GM18868 (cell line): ENCODE measurements at regions not wholly inside any gene's neighbourhood (a gene's known extent, or its start where the extent isn't known, plus 50 kb on each side); places are given as distances from the start of the nearest gene placed in this dataset.
"Not testable (repeated sequence)": the region's sequence is repeated elsewhere in the genome, so short reads cannot be mapped to it uniquely, and the experiment has no call there.

Source experiments
- ATAC-seq: cut with Tn5 transposase; IDR thresholded peaks from one replicate; pipeline ENCODE4 v1.9.1; 2021; ENCODE audit warnings: mild to moderate bottlenecking, moderate library complexity; ENCODE audit not compliant: unreplicated experiment

GRCh38 chr10:30199376-30200016, 140.1 kb upstream of the JCAD start:
- ATAC-seq: no peak

- ATAC-seq: no peak
Measured at GRCh38 chr10:30197186-30197585, 137.8 kb upstream of the JCAD start.

DNA sequence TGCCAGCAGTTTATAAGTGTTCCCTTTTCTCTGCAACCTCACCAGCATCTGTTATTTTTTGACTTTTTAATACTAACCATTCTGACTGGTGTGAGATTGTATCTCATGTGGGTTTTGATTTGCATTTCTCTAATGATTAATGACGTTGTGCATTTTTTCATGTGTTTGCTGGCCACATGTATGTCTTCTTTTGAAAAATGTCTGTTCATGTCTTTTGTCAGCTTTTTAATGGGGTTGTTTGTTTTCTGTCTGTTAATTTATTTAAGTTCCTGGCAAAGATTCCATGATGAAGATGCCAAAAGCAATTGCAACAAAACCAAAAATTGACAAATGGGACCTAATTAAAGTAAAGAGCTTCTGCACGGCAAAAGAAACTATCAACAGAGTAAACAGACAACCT, 137.2 kb upstream of the JCAD start:
- ATAC-seq: not testable (repeated sequence)

DNA sequence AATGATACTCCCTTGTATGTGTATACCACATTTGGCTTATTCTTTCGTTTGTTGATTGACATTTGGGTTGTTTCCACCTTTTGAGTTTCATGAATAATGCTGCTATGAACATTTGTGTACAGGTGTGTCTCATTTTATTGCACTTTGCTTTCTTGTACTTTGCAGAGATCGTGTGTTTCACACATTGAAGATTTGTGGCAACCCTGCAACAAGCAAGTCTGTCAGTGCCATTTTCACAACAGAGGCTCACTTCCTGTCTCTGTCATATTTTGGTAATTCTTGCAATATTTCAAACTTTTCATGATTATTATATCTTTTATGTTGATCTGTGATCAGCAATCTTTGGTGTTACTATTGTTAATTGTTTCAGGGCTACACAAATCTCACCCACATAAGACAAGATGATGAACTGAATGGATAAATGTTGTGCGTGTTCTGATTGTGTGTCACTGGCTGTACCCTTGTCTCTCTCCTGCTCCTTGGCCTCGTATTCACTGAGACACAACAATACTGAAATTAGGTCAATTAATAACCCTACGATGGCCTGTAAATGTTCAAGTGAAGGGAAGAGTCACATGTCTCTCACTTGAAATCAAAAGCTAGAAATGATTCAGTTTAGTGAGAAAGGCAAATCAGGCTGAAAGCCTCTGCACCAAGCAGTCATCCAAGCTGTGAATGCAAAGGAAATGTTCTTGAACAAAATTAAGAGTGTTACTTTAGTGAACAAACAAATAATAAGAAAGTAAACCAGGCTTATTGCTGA, 133.6 kb upstream of the JCAD start:
- ATAC-seq: no peak

GRCh38 chr10:30190577-30191552, 131.5 kb upstream of the JCAD start:
- no peak for ATAC-seq

- ATAC-seq: no peak
Measured at GRCh38 chr10:30189238-30189580, 129.8 kb upstream of the JCAD start.

DNA sequence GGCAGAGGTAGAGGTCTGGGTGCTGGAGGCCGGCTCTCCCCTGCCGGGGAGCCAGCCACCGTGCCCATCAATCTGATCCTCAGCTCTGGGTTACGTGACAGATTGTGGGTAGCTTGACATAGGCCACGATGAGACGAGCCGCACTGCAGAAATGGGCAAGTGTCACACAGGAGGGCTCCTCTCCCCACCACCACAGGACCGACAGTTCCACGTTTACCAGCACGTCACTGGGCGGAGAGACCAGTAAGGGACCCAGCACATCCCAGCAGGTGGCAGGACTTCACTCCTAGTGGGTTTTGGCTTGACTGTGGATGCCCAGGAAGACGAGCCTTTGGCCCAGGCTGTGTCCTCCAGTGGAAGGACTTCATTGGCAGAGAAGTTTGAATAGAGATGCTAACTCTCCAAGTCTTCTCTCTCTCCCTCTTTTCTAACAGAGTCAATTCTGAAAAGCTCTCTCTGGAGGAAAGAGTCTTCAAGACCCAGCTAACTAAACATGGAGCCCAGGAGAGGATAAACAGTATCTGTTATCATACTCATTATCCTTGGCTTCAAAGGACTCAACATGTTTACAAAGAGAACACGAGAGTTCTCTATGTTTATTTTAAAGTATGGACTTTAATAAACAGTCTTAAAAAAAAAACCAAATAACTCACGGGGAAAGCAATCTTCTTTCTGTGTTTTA, 129.3 kb upstream of the JCAD start:
- no peak for ATAC-seq

DNA sequence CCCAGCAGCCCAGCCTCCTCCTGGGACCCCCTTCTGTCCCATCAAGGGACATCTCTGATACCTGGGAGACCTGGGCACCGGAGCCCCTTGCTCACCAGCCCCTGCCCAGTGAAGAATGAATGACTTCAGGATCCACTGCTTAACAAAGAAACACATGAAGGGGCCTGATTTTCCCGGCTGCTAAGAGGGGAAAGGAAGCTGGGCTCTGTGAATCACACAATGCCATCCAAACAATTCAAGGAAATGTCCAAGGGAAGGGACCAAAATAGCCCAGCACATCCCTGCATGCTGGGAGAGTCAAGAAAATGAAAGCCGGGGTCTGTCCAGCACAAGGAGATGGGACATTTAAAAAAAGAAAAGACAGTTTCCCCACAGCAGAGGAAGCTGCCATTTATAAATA, 128.7 kb upstream of the JCAD start:
- ATAC-seq: no peak

- ATAC-seq: no peak
Measured at GRCh38 chr10:30187010-30187409, 127.6 kb upstream of the JCAD start.

GRCh38 chr10:30186371-30186875, 127.0 kb upstream of the JCAD start:
- ATAC-seq: no peak

DNA sequence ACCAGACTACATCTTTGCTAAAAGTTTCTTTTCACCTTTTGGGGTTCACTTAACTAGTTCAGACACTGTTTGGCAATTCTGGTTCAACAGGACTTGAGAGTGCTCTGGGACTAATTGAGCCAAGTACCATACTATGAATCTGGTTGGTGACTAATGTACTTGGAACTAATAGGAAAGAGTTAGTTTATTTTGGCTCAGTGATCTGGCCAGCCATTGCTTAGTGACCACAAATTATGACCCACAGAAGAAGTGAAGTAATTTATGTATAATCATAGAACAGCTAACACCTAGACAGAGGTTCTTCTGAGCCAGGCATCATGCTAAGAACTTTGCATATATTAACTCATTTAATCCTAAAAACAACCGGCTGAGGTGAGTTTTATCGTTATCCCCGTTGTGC, 126.5 kb upstream of the JCAD start:
- ATAC-seq: no peak

DNA sequence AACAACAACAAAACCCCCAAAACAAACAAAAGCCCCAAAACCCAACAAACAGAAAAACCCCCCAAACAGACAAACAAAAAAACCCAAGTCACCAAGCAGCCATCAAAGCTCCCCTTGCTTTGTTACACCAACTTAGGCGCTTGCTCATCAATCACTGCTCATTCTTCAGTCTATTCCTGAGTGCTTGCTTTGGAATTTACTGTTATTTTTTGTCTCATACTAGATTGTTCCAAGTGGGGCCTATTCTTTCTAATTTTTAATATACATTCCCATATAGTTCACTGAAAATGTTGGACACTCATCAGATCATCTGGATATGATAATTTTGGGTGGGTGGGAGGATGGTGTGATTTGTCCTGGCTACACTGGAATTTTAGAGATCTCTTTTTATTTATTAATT, 126.0 kb upstream of the JCAD start:
- ATAC-seq: no peak

DNA sequence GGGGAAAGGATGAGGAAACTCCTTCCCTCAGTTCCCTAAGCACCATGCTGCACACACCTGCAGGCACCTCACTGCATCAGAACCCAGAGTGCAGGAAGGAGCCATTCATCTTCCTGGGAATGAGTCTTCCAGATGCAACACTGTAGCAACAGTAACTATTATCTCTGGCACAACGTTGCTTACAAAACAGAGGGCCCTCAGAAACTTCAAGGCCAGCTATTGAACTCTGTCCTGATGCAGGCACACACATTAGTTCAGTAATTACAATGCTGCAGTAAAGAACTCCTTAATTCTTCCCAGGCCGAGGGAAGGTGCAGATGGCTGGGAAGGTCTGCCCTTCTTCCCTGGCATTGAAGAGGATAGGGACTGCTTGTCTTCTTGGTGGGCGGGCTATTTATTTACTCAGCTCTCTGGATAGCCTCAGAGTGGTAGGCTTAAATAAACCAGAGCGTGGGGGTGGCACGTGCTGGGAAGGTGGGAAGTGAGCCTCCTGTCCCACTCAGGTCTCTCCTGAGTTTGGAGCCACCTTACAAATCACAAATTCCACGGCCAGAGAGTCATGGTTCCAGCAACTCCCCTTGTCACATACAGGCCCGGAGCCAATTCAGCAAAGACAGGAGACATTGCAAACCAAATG, 125.1 kb upstream of the JCAD start:
- no peak for ATAC-seq

- no peak for ATAC-seq
Measured at GRCh38 chr10:30183055-30183402, 123.6 kb upstream of the JCAD start.

- no peak for ATAC-seq
Measured at GRCh38 chr10:30182191-30183054, 123.0 kb upstream of the JCAD start.

DNA sequence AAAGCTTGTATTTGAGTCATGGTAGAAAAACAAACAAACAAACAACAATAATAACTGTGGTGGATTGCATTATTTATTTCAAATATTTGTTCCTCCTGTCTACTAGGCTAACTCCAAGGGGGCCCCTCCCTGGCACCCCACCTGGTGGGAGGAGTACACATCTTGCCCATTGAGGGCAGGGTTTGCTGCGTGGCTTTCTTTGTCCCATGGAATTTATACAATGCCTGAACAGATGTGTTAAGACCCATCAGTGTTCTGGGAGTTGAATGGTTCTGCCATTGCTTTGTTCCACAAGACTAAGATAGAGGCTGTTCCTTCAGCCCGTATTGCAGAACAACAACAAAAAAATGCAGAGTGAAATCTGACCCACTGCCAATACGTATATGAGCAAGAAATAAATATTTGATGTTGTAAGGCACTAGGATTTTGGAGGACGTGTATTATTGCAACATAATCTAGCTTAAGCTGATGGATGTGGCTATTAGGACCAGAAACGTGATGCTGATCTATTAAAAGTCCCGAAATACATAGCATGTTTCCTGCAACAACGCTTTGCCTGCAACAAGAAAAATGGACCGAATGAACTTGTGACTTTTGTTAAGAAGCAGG, 119.1 kb upstream of the JCAD start:
- no peak for ATAC-seq

- no peak for ATAC-seq
Measured at GRCh38 chr10:30176776-30177533, 117.6 kb upstream of the JCAD start.

GRCh38 chr10:30176182-30176581, 116.8 kb upstream of the JCAD start:
- ATAC-seq: no peak
